T-helper 1 cell treated with Interleukin-12 subunit alpha and Interleukin-12 subunit beta and Interleukin-4 antibody, amounts not matched to agents 30 μg/mL and 1 μg/mL, for 36 hours (primary cell): ENCODE measurements at regions not wholly inside any gene's neighbourhood (a gene's known extent, or its start where the extent isn't known, plus 50 kb on each side); places are given as distances from the start of the nearest gene placed in this dataset.

ENCODE experiments used
- H3K27ac Mint-ChIP-seq: one replicate; pipeline ENCODE4 v1.8.0; 2021; ENCODE audit warnings: mild to moderate bottlenecking, mixed read lengths
- H3K27me3 Mint-ChIP-seq: one replicate; pipeline ENCODE4 v1.8.0; 2021; ENCODE audit warnings: low read depth, mixed read lengths
- H3K36me3 Mint-ChIP-seq: one replicate; pipeline ENCODE4 v1.8.0; 2021; ENCODE audit warnings: low read depth, mixed read lengths
- H3K4me1 Mint-ChIP-seq: one replicate; pipeline ENCODE4 v1.8.0; 2021; ENCODE audit warnings: low read depth, mixed read lengths
- H3K4me3 Mint-ChIP-seq: one replicate; pipeline ENCODE4 v1.8.0; 2021; ENCODE audit warnings: mild to moderate bottlenecking, moderate library complexity, mixed read lengths
- H3K9me3 Mint-ChIP-seq: one replicate; pipeline ENCODE4 v1.8.0; 2021; ENCODE audit warnings: mixed read lengths

- Mint-ChIP-seq H3K27me3 (peaks cover 17% of the 10 kb centered on the region), H3K4me1 (no peaks in the 10 kb centered on the region), H3K36me3 (no peaks in the 10 kb centered on the region), H3K4me3 (no peak overlapping the region), H3K9me3 (no peaks in the 10 kb centered on the region), H3K27ac (no peak overlapping the region)
Measured at GRCh38 chr1:22290157-22290556, 147.3 kb upstream of the WNT4 start.

GRCh38 chr1:22290611-22291010, 147.7 kb upstream of the WNT4 start:
- Mint-ChIP-seq H3K9me3 (no peaks in the 10 kb centered on the region), H3K27ac (no peak overlapping the region), H3K36me3 (no peaks in the 10 kb centered on the region), H3K4me1 (no peaks in the 10 kb centered on the region), H3K4me3 (no peak overlapping the region), H3K27me3 (peaks cover 17% of the 10 kb centered on the region)

- Mint-ChIP-seq H3K27me3 (peaks cover 20% of the 10 kb centered on the region), H3K4me1 (no peaks in the 10 kb centered on the region), H3K9me3 (no peaks in the 10 kb centered on the region), H3K4me3 (no peak overlapping the region), H3K27ac (no peak overlapping the region), H3K36me3 (no peaks in the 10 kb centered on the region)
Measured at GRCh38 chr1:22291057-22291456, 148.2 kb upstream of the WNT4 start.

- Mint-ChIP-seq H3K36me3 (no peaks in the 10 kb centered on the region), H3K27me3 (peaks cover 24% of the 10 kb centered on the region), H3K4me3 (no peak overlapping the region), H3K27ac (no peak overlapping the region), H3K4me1 (peaks cover under 1% of the 10 kb centered on the region), H3K9me3 (no peaks in the 10 kb centered on the region)
Measured at GRCh38 chr1:22291494-22291893, 148.6 kb upstream of the WNT4 start.

GRCh38 chr1:22292011-22292788, 149.3 kb upstream of the WNT4 start:
- peaks cover 30% of the 10 kb centered on the region for H3K27me3 Mint-ChIP-seq
- no peak overlapping the region for H3K4me3 Mint-ChIP-seq
- no peaks in the 10 kb centered on the region for H3K9me3 Mint-ChIP-seq
- H3K36me3 Mint-ChIP-seq = no peaks in the 10 kb centered on the region
- H3K4me1 Mint-ChIP-seq = peaks cover 2% of the 10 kb centered on the region
- no peak overlapping the region for H3K27ac Mint-ChIP-seq

GRCh38 chr1:22295396-22295795, 152.5 kb upstream of the WNT4 start:
- peaks cover 50% of the 10 kb centered on the region for H3K27me3 Mint-ChIP-seq
- no peaks in the 10 kb centered on the region for H3K9me3 Mint-ChIP-seq
- peaks cover 2% of the 10 kb centered on the region for H3K4me1 Mint-ChIP-seq
- H3K36me3 Mint-ChIP-seq = no peaks in the 10 kb centered on the region
- H3K27ac Mint-ChIP-seq = no peak overlapping the region
- no peak overlapping the region for H3K4me3 Mint-ChIP-seq

GRCh38 chr1:22295856-22296255, 153.0 kb upstream of the WNT4 start:
- no peaks in the 10 kb centered on the region for H3K9me3 Mint-ChIP-seq
- peaks cover 2% of the 10 kb centered on the region for H3K4me1 Mint-ChIP-seq
- no peak overlapping the region for H3K27ac Mint-ChIP-seq
- no peaks in the 10 kb centered on the region for H3K36me3 Mint-ChIP-seq
- no peak overlapping the region for H3K4me3 Mint-ChIP-seq
- peaks cover 54% of the 10 kb centered on the region for H3K27me3 Mint-ChIP-seq

GRCh38 chr1:22296701-22297591, 154.0 kb upstream of the WNT4 start:
- Mint-ChIP-seq H3K4me3 (no peak overlapping the region), H3K9me3 (no peaks in the 10 kb centered on the region), H3K27me3 (peaks cover 65% of the 10 kb centered on the region), H3K27ac (no peak overlapping the region), H3K4me1 (peaks cover 2% of the 10 kb centered on the region), H3K36me3 (no peaks in the 10 kb centered on the region)

- Mint-ChIP-seq H3K4me3 (no peak overlapping the region), H3K27me3 (peaks cover 74% of the 10 kb centered on the region), H3K36me3 (no peaks in the 10 kb centered on the region), H3K9me3 (no peaks in the 10 kb centered on the region), H3K27ac (no peak overlapping the region), H3K4me1 (peaks cover 2% of the 10 kb centered on the region)
Measured at GRCh38 chr1:22297999-22298398, 153.7 kb upstream of the ZBTB40 start.

- H3K4me1 Mint-ChIP-seq = no peaks in the 10 kb centered on the region
- H3K36me3 Mint-ChIP-seq = no peaks in the 10 kb centered on the region
- no peak overlapping the region for H3K4me3 Mint-ChIP-seq
- peaks cover 58% of the 10 kb centered on the region for H3K27me3 Mint-ChIP-seq
- no peaks in the 10 kb centered on the region for H3K9me3 Mint-ChIP-seq
- no peak overlapping the region for H3K27ac Mint-ChIP-seq
Measured at GRCh38 chr1:22303816-22304215, 147.8 kb upstream of the ZBTB40 start.

GRCh38 chr1:22309572-22309971, 142.1 kb upstream of the ZBTB40 start:
- Mint-ChIP-seq H3K4me1 (no peaks in the 10 kb centered on the region), H3K36me3 (no peaks in the 10 kb centered on the region), H3K27me3 (peaks cover 16% of the 10 kb centered on the region), H3K4me3 (no peak overlapping the region), H3K27ac (no peak overlapping the region), H3K9me3 (no peaks in the 10 kb centered on the region)

- H3K27me3 Mint-ChIP-seq = peaks cover 13% of the 10 kb centered on the region
Measured at GRCh38 chr1:22311461-22311860, 140.2 kb upstream of the ZBTB40 start.

GRCh38 chr1:22313321-22313720, 138.3 kb upstream of the ZBTB40 start:
- H3K27me3 Mint-ChIP-seq = peaks cover 7% of the 10 kb centered on the region
- H3K27ac Mint-ChIP-seq = no peak overlapping the region
- H3K4me1 Mint-ChIP-seq = no peaks in the 10 kb centered on the region
- no peaks in the 10 kb centered on the region for H3K36me3 Mint-ChIP-seq
- no peaks in the 10 kb centered on the region for H3K9me3 Mint-ChIP-seq
- no peak overlapping the region for H3K4me3 Mint-ChIP-seq

More at GRCh38 chr1:22311461-22311860, 140.2 kb upstream of the ZBTB40 start:
- Mint-ChIP-seq H3K4me1 (no peaks in the 10 kb centered on the region), H3K36me3 (no peaks in the 10 kb centered on the region), H3K27ac (no peak overlapping the region), H3K4me3 (no peak overlapping the region), H3K9me3 (no peaks in the 10 kb centered on the region)

- Mint-ChIP-seq H3K9me3 (no peaks in the 10 kb centered on the region), H3K4me3 (no peak overlapping the region), H3K27ac (no peak overlapping the region), H3K36me3 (no peaks in the 10 kb centered on the region), H3K27me3 (peaks cover 10% of the 10 kb centered on the region), H3K4me1 (no peaks in the 10 kb centered on the region)
Measured at GRCh38 chr1:22314706-22315105, 136.9 kb upstream of the ZBTB40 start.
